Gastrocnemius medialis (tissue), 4 donors: ENCODE measurements at regions not wholly inside any gene's neighbourhood (a gene's known extent, or its start where the extent isn't known, plus 50 kb on each side); places are given as distances from the start of the nearest gene placed in this dataset.

Experiments used
- POLR2A ChIP-seq, 2 donors: fragments of 450-650 bp; IDR thresholded peaks; one replicate each; pipeline ENCODE4 v1.6.1; 2017; ENCODE audit warnings: antibody characterized with exemption in 2 of 2, mild to moderate bottlenecking in 2 of 2, moderate library complexity in 2 of 2
- TF ChIP-seq, protein P1 (sequence below), 5 experiments: fragments of 450-650 bp in 3 of 5; fragments of 200-600 bp in 2 of 5; sonication (generic) in 2 of 5; IDR thresholded peaks in 4 of 5; conservative IDR thresholded peaks in 1 of 5; 1 replicate in 4 of 5; 2 replicates in 1 of 5; pipeline ENCODE4 v1.5.1; 2016 to 2019; ENCODE audit warnings: antibody characterized with exemption in 5 of 5, mild to moderate bottlenecking in 3 of 5, moderate library complexity in 3 of 5

DNA sequence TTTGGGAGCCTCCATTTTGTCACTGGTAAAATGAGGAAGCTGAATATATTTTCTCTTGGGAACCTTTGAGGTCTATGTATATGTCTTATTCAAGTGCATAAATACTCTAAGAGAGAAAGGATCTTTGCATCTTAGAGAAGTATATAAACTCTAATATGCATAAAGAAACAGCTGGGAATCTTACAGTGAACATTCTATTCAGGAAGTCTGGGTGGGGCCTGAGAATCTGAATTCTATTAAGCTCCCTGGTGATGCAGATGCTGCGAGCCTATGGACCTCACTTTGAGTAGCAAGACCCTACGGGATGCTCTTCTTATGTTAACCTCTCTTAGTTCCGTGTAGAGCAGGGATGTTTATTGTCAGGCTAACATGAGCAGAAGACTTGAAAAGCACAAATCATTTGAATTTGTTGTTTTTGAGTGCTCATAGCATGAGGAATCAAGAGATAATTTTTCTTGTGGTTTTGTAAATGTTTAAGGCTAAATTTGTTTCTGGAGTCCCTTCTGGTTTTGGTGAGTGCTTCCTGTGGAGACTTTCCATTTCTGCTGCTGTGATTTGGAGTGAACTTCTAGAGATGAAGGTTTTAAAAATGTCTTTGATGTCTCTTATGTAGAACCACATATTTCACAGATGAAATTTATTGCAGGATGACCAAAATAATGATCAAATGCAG is 281.2 kb upstream of the JAG1 start:
- TF ChIP-seq, protein P1, sequence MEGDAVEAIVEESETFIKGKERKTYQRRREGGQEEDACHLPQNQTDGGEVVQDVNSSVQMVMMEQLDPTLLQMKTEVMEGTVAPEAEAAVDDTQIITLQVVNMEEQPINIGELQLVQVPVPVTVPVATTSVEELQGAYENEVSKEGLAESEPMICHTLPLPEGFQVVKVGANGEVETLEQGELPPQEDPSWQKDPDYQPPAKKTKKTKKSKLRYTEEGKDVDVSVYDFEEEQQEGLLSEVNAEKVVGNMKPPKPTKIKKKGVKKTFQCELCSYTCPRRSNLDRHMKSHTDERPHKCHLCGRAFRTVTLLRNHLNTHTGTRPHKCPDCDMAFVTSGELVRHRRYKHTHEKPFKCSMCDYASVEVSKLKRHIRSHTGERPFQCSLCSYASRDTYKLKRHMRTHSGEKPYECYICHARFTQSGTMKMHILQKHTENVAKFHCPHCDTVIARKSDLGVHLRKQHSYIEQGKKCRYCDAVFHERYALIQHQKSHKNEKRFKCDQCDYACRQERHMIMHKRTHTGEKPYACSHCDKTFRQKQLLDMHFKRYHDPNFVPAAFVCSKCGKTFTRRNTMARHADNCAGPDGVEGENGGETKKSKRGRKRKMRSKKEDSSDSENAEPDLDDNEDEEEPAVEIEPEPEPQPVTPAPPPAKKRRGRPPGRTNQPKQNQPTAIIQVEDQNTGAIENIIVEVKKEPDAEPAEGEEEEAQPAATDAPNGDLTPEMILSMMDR (IDR thresholded peaks at IDR 0.05 in 4 of 5, conservative IDR thresholded peaks at IDR 0.05 in 1 of 5) = no peak
- no peak for TF ChIP-seq POLR2A (IDR thresholded peaks at IDR 0.05)
